ENCODE measurements at regions not wholly inside any gene's neighbourhood (a gene's known extent, or its start where the extent isn't known, plus 50 kb on each side); places are given as distances from the start of the nearest gene placed in this dataset.

DNA sequence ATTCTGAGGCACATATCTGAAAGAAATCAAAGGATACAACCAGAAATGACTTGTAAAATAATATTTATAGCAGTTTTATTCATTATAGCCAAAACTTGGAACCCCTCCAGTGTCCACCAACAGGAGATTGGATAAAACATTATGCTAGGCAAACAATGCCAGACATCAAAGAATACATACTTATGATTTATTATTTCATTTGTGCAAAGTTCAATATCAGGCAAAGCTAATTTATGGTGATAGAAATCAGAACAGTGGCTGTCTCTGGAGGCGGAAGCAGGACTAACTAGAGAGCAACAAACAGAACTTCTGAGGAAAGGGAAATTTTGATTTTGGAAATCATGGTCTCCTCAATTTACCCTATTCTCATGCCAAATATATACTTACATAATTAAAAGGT lies 193.1 kb downstream of the ICE1 start:
- Histone ChIP-seq H3K27ac (ENCODE audit: low read length) (no peak overlapping the region), H3K4me1 (ENCODE audit: control insufficient read depth, insufficient read depth, low read length) (no peaks in the 10 kb centered on the region), H3K4me3 (ENCODE audit: low read length) (no peak overlapping the region), H3K9me3 (ENCODE audit: control insufficient read depth, insufficient read depth, low read length) (no peaks in the 10 kb centered on the region), H3K36me3 (ENCODE audit: control insufficient read depth, insufficient read depth, low read length) (no peaks in the 10 kb centered on the region), H3K27me3 (ENCODE audit: control insufficient read depth, insufficient read depth, low read length) (no peaks in the 10 kb centered on the region)
- intact Hi-C loops (cut with micrococcal nuclease), result no loop called here
- Mint-ChIP-seq H3K27me3 (ENCODE audit: low read depth in 2 of 2) (peaks cover 6 to 20% of the 10 kb centered on the region in 2 donors), H3K27ac (no peak overlapping the region), H3K4me3 (no peak overlapping the region), H3K9me3 (no peaks in the 10 kb centered on the region), H3K36me3 (no peaks in the 10 kb centered on the region), H3K4me1 (no peaks in the 10 kb centered on the region)
- WGBS (ENCODE audit: insufficient coverage), result 83% methylated on average over 1 of the region's 1 CpG
- DNase-seq, result no peak
- TF ChIP-seq, protein P1, sequence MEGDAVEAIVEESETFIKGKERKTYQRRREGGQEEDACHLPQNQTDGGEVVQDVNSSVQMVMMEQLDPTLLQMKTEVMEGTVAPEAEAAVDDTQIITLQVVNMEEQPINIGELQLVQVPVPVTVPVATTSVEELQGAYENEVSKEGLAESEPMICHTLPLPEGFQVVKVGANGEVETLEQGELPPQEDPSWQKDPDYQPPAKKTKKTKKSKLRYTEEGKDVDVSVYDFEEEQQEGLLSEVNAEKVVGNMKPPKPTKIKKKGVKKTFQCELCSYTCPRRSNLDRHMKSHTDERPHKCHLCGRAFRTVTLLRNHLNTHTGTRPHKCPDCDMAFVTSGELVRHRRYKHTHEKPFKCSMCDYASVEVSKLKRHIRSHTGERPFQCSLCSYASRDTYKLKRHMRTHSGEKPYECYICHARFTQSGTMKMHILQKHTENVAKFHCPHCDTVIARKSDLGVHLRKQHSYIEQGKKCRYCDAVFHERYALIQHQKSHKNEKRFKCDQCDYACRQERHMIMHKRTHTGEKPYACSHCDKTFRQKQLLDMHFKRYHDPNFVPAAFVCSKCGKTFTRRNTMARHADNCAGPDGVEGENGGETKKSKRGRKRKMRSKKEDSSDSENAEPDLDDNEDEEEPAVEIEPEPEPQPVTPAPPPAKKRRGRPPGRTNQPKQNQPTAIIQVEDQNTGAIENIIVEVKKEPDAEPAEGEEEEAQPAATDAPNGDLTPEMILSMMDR (IDR thresholded peaks at IDR 0.05), result no peak
- ATAC-seq, result no peak

DNA sequence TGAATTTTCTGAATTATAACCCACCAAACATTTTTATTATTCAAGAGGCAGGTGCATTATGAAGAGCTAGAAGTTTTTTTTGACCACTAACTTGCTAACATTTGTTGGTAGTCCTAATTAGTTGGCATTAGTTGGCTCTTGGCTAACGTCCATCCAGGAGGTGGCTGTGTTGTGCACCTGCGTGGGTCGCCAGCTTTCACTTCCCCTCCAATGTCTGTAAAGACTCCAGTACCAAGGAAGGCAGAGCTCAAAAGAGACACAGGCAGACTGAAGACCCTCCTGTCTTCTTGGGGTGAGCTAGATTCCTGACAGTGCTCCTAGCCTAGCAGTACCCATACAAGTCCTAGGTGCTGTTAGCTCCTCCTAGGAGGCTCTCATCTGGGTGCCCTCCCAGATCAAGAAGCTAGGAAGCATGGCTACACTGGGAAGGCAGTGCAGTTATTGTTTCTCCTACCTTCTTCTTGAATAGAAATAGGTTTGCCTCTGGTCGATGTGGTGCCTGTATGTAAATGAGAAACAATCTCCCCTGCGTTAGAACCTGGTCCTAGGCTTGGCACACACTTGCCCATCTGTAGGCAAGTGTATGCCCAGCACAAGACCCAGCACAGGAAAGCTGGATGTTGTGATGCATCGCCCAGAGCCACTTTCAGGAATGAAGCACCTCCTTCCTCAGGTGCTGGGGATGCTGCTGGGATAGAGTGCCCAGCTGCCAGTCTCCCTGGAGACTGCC lies 190.9 kb downstream of the ICE1 start:
- Mint-ChIP-seq H3K4me3 (no peak overlapping the region), H3K4me1 (no peaks in the 10 kb centered on the region), H3K27ac (no peak overlapping the region), H3K27me3 (ENCODE audit: low read depth in 2 of 2) (peaks cover 6 to 20% of the 10 kb centered on the region in 2 donors), H3K9me3 (no peaks in the 10 kb centered on the region), H3K36me3 (no peaks in the 10 kb centered on the region)
- WGBS (ENCODE audit: insufficient coverage), result 74% methylated on average over 6 of the region's 6 CpGs
- Histone ChIP-seq H3K27me3 (ENCODE audit: control insufficient read depth, insufficient read depth, low read length) (no peaks in the 10 kb centered on the region), H3K36me3 (ENCODE audit: control insufficient read depth, insufficient read depth, low read length) (no peaks in the 10 kb centered on the region), H3K4me1 (ENCODE audit: control insufficient read depth, insufficient read depth, low read length) (no peaks in the 10 kb centered on the region), H3K9me3 (ENCODE audit: control insufficient read depth, insufficient read depth, low read length) (no peaks in the 10 kb centered on the region), H3K4me3 (ENCODE audit: low read length) (no peak overlapping the region), H3K27ac (ENCODE audit: low read length) (no peak overlapping the region)
- no peak for DNase-seq
- intact Hi-C loops (cut with micrococcal nuclease), result no loop called here
- no peak for ATAC-seq
- TF ChIP-seq, protein P1 (IDR thresholded peaks at IDR 0.05), result no peak

GRCh38 chr5:5612096-5612495 lies 189.6 kb downstream of the ICE1 start:
- TF ChIP-seq, protein P1 (IDR thresholded peaks at IDR 0.05), result no peak
- 94% methylated on average over 2 of the region's 2 CpGs for WGBS (ENCODE audit: insufficient coverage)
- no peaks in the 10 kb centered on the region for H3K9me3 Mint-ChIP-seq
- no peaks in the 10 kb centered on the region for H3K4me1 Mint-ChIP-seq
- intact Hi-C loops (cut with micrococcal nuclease), result no loop called here
- Histone ChIP-seq H3K4me3 (ENCODE audit: low read length) (no peak overlapping the region), H3K9me3 (ENCODE audit: control insufficient read depth, insufficient read depth, low read length) (no peaks in the 10 kb centered on the region), H3K4me1 (ENCODE audit: control insufficient read depth, insufficient read depth, low read length) (no peaks in the 10 kb centered on the region), H3K27ac (ENCODE audit: low read length) (no peak overlapping the region), H3K36me3 (ENCODE audit: control insufficient read depth, insufficient read depth, low read length) (no peaks in the 10 kb centered on the region), H3K27me3 (ENCODE audit: control insufficient read depth, insufficient read depth, low read length) (no peaks in the 10 kb centered on the region)
- no peak overlapping the region for H3K4me3 Mint-ChIP-seq
- ATAC-seq (no peak), DNase-seq (no peak)
- H3K36me3 Mint-ChIP-seq, result no peaks in the 10 kb centered on the region
- no peak overlapping the region for H3K27ac Mint-ChIP-seq
- H3K27me3 Mint-ChIP-seq (ENCODE audit: low read depth in 2 of 2), result peaks cover 2 to 10% of the 10 kb centered on the region in 2 donors

DNA sequence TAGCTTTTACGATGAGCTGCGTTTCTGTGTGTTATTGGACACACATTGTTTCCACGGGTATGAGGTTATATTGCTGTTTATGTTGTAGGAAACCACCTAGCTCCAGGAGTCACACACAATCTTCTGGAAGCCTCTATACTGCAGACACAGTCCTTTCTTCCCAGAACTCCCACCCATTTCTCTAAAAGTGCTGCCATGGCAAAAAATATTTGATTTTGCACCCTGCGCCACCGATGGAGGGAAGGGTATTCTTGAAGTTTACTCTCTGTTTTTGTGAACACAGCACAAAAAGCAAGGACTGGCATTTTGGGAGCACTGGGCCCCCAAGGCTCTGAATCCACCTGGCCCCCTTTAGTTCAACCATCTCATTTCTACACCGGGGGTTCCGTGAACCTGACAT lies 187.5 kb downstream of the ICE1 start:
- H3K4me3 Mint-ChIP-seq, result no peak overlapping the region
- intact Hi-C loops (cut with micrococcal nuclease), result no loop called here
- H3K27me3 ChIP-seq (ENCODE audit: control insufficient read depth, insufficient read depth, low read length), result no peaks in the 10 kb centered on the region
- no peaks in the 10 kb centered on the region for H3K9me3 ChIP-seq (ENCODE audit: control insufficient read depth, insufficient read depth, low read length)
- H3K27ac Mint-ChIP-seq, result no peak overlapping the region
- H3K4me1 ChIP-seq (ENCODE audit: control insufficient read depth, insufficient read depth, low read length), result no peaks in the 10 kb centered on the region
- no peaks in the 10 kb centered on the region for H3K36me3 Mint-ChIP-seq
- H3K4me3 ChIP-seq (ENCODE audit: low read length), result no peak overlapping the region
- 97% methylated on average over 4 of the region's 7 CpGs for WGBS (ENCODE audit: insufficient coverage)
- peaks cover 0 to 2% of the 10 kb centered on the region in 2 donors for H3K27me3 Mint-ChIP-seq (ENCODE audit: low read depth in 2 of 2)
- TF ChIP-seq, protein P1 (IDR thresholded peaks at IDR 0.05), result no peak
- no peak overlapping the region for H3K27ac ChIP-seq (ENCODE audit: low read length)
- no peaks in the 10 kb centered on the region for H3K4me1 Mint-ChIP-seq
- DNase-seq (no peak), ATAC-seq (no peak)
- H3K36me3 ChIP-seq (ENCODE audit: control insufficient read depth, insufficient read depth, low read length), result no peaks in the 10 kb centered on the region
- H3K9me3 Mint-ChIP-seq, result no peaks in the 10 kb centered on the region
